Gastrocnemius medialis (tissue), 4 donors: ENCODE measurements at regions not wholly inside any gene's neighbourhood (a gene's known extent, or its start where the extent isn't known, plus 50 kb on each side); places are given as distances from the start of the nearest gene placed in this dataset.

ENCODE experiments used
- CTCF ChIP-seq, 5 experiments: fragments of 450-650 bp in 3 of 5; fragments of 200-600 bp in 2 of 5; sonication (generic) in 2 of 5; IDR thresholded peaks in 4 of 5; conservative IDR thresholded peaks in 1 of 5; 1 replicate in 4 of 5; 2 replicates in 1 of 5; pipeline ENCODE4 v1.5.1; 2016 to 2019; ENCODE audit warnings: antibody characterized with exemption in 5 of 5, mild to moderate bottlenecking in 3 of 5, moderate library complexity in 3 of 5
- POLR2A ChIP-seq, 2 donors: fragments of 450-650 bp; IDR thresholded peaks; one replicate each; pipeline ENCODE4 v1.6.1; 2017; ENCODE audit warnings: antibody characterized with exemption in 2 of 2, mild to moderate bottlenecking in 2 of 2, moderate library complexity in 2 of 2

GRCh38 chr18:60784161-60784560, 411.6 kb upstream of the MC4R start:
- TF ChIP-seq CTCF (IDR thresholded peaks at IDR 0.05 in 4 of 5, conservative IDR thresholded peaks at IDR 0.05 in 1 of 5) (no peak), POLR2A (IDR thresholded peaks at IDR 0.05) (no peak)
